IMR-90 (cell line): ENCODE measurements at regions not wholly inside any gene's neighbourhood (a gene's known extent, or its start where the extent isn't known, plus 50 kb on each side); places are given as distances from the start of the nearest gene placed in this dataset.

Experiments
- ATAC-seq: fragments of 200-7000 bp; cut with Tn5 transposase; 2 replicates; pipeline ENCODE4 v1.9.1; 2020; ENCODE audit warnings: low read depth, mild to moderate bottlenecking, moderate library complexity
- BruUV-seq: library from RNA; stranded (reverse); fragments of 400-500 nt; replicated peaks from 2 replicates; lab custom pipeline; 2021; lab: Mats Ljungman, UMichigan
- CTCF ChIA-PET: fragments of 300-600 bp; formaldehyde crosslinking; extraction: SDS; loops from one replicate; lab custom pipeline; 2021; ENCODE audit warnings: antibody characterized with exemption; lab: Yijun Ruan, JAX
- POLR2A ChIA-PET: fragments of 300-600 bp; sonication (Branson Sonifier 250); formaldehyde crosslinking; loops from one replicate; lab custom pipeline; 2022; ENCODE audit warnings: antibody characterized with exemption; ENCODE audit not compliant: unreplicated experiment; lab: Charles Lee
- DNase-seq: peaks from one replicate; pipeline ENCODE4 v3.0.0; 2013
- H2AFZ ChIP-seq: replicated peaks from 2 replicates; pipeline ENCODE3; 2013; ENCODE audit warnings: low read length, mild to moderate bottlenecking; ENCODE audit not compliant: poor library complexity
- H2AK5ac ChIP-seq: 2 replicates; pipeline ENCODE4 v1.6.1; 2013; ENCODE audit warnings: low read depth, low read length, inconsistent platforms
- H2AK9ac ChIP-seq: replicated peaks from 2 replicates; pipeline ENCODE3; 2013; ENCODE audit warnings: mild to moderate bottlenecking, low read depth, low read length, moderate library complexity; ENCODE audit not compliant: poor library complexity
- H2BK120ac ChIP-seq: 2 replicates; pipeline ENCODE4 v1.6.1; 2013; ENCODE audit warnings: low read depth, low read length, inconsistent platforms
- H2BK15ac ChIP-seq: 3 replicates; pipeline ENCODE4 v1.6.1; 2013; ENCODE audit warnings: low read depth, low read length, inconsistent platforms
- H2BK20ac ChIP-seq: 2 replicates; pipeline ENCODE4 v1.6.1; 2013; ENCODE audit warnings: low read depth, mild to moderate bottlenecking, inconsistent platforms, low read length, moderate library complexity
- H2BK5ac ChIP-seq: 2 replicates; pipeline ENCODE4 v1.6.1; 2013; ENCODE audit warnings: mild to moderate bottlenecking, low read depth, low read length, inconsistent platforms; ENCODE audit not compliant: poor library complexity, severe bottlenecking
- H3K14ac ChIP-seq: replicated peaks from 2 replicates; pipeline ENCODE4 v1.6.1; 2013; ENCODE audit warnings: low read depth, low read length, inconsistent platforms
- H3K18ac ChIP-seq: 2 replicates; pipeline ENCODE4 v1.6.1; 2013; ENCODE audit warnings: low read depth, low read length, control low read depth
- H3K23ac ChIP-seq: 2 replicates; pipeline ENCODE4 v1.6.1; 2013; ENCODE audit warnings: low read depth, low read length, inconsistent platforms
- H3K27ac ChIP-seq: 2 replicates; pipeline ENCODE4 v1.5.1; 2013; ENCODE audit warnings: mild to moderate bottlenecking, control low read depth, low read length; ENCODE audit not compliant: insufficient read depth
- H3K27me3 ChIP-seq: 2 replicates; pipeline ENCODE4 v1.6.1; 2013; ENCODE audit warnings: low read length; ENCODE audit not compliant: control insufficient read depth, insufficient read depth
- H3K36me3 ChIP-seq: 2 replicates; pipeline ENCODE4 v1.6.1; 2013; ENCODE audit warnings: low read length, mixed read lengths; ENCODE audit not compliant: control insufficient read depth, insufficient read depth
- H3K4ac ChIP-seq: 2 replicates; pipeline ENCODE4 v1.6.1; 2013; ENCODE audit warnings: low read depth, low read length, inconsistent platforms
- H3K4me1 ChIP-seq: 2 replicates; pipeline ENCODE4 v1.6.1; 2013; ENCODE audit warnings: low read length, mixed read lengths; ENCODE audit not compliant: control insufficient read depth, insufficient read depth
- H3K4me2 ChIP-seq: 2 replicates; pipeline ENCODE4 v1.6.1; 2013; ENCODE audit warnings: low read depth, mild to moderate bottlenecking, control low read depth, low read length, moderate library complexity
- H3K4me3 ChIP-seq: 2 replicates; pipeline ENCODE4 v1.5.1; 2013; ENCODE audit warnings: low read depth, mild to moderate bottlenecking, control low read depth, low read length, moderate library complexity; ENCODE audit not compliant: insufficient read depth
- H3K56ac ChIP-seq: 2 replicates; pipeline ENCODE4 v1.6.1; 2013; ENCODE audit warnings: low read length, inconsistent platforms; ENCODE audit not compliant: insufficient read depth; ENCODE audit errors: extremely low read depth
- H3K79me1 ChIP-seq, 2 experiments: 2 replicates each; pipeline ENCODE4 v1.6.1; 2013; ENCODE audit warnings: low read length in 2 of 2, inconsistent platforms in 1 of 2, low read depth in 1 of 2
- H3K9ac ChIP-seq: 2 replicates; pipeline ENCODE4 v1.6.1; 2013; ENCODE audit warnings: low read depth, low read length, control low read depth
- H3K9me1 ChIP-seq: 2 replicates; pipeline ENCODE4 v1.6.1; 2013; ENCODE audit warnings: low read length, inconsistent platforms; ENCODE audit not compliant: insufficient read depth
- H3K9me3 ChIP-seq: 2 replicates; pipeline ENCODE4 v1.6.1; 2013; ENCODE audit warnings: low read length; ENCODE audit not compliant: control insufficient read depth, insufficient read depth
- H4K20me1 ChIP-seq: 2 replicates; pipeline ENCODE4 v1.6.1; 2013; ENCODE audit warnings: low read length, inconsistent platforms; ENCODE audit not compliant: insufficient read depth
- H4K5ac ChIP-seq: 2 replicates; pipeline ENCODE4 v1.6.1; 2013; ENCODE audit warnings: mild to moderate bottlenecking, low read depth, low read length, control low read depth
- H4K8ac ChIP-seq, 2 experiments: 2 replicates each; pipeline ENCODE4 v1.6.1; 2013; ENCODE audit warnings: low read depth in 2 of 2, low read length in 2 of 2, control low read depth in 1 of 2, inconsistent platforms in 1 of 2
- H4K91ac ChIP-seq: 2 replicates; pipeline ENCODE4 v1.6.1; 2013; ENCODE audit warnings: low read depth, low read length, inconsistent platforms; ENCODE audit not compliant: insufficient read depth
- BHLHE40 ChIP-seq: fragments of 150-350 bp; IDR thresholded peaks from 2 replicates; pipeline ENCODE4 v1.6.1; 2016; ENCODE audit warnings: mild to moderate bottlenecking, low read depth, low read length
- CHD1 ChIP-seq: IDR thresholded peaks from 2 replicates; pipeline ENCODE4 v1.6.1; 2012; ENCODE audit warnings: low read depth, low read length, improper control_type of control experiment
- CTCF ChIP-seq: conservative IDR thresholded peaks from 2 replicates; pipeline ENCODE4 v1.5.1; 2012; ENCODE audit warnings: mild to moderate bottlenecking, low read depth, low read length, improper control_type of control experiment
- ELK1 ChIP-seq: fragments of 150-350 bp; IDR thresholded peaks from 2 replicates; pipeline ENCODE4 v1.6.1; 2016; ENCODE audit warnings: low read depth, mild to moderate bottlenecking, low read length, moderate library complexity, borderline replicate concordance
- MAZ ChIP-seq: IDR thresholded peaks from 2 replicates; pipeline ENCODE4 v1.6.1; 2012; ENCODE audit warnings: low read depth, mild to moderate bottlenecking, low read length, improper control_type of control experiment, moderate library complexity, borderline replicate concordance
- MXI1 ChIP-seq: IDR thresholded peaks from 2 replicates; pipeline ENCODE4 v1.6.1; 2012; ENCODE audit warnings: low read depth, mild to moderate bottlenecking, low read length, moderate library complexity, borderline replicate concordance
- RCOR1 ChIP-seq: IDR thresholded peaks from 2 replicates; pipeline ENCODE4 v1.6.1; 2012; ENCODE audit warnings: mild to moderate bottlenecking, low read length, improper control_type of control experiment; ENCODE audit not compliant: insufficient replicate concordance
- RFX5 ChIP-seq: IDR thresholded peaks from 2 replicates; pipeline ENCODE4 v1.8.0; 2012; ENCODE audit warnings: low read depth, mild to moderate bottlenecking, low read length, moderate library complexity
- SMC3 ChIP-seq: fragments of 150-350 bp; IDR thresholded peaks from 2 replicates; pipeline ENCODE4 v1.6.1; 2016; ENCODE audit warnings: low read depth, mild to moderate bottlenecking, antibody characterized with exemption, low read length, moderate library complexity
- WGBS, 2 experiments: methylation state at CpG; one replicate each; pipeline versions ENCODE4 v1.1.5 to v1.1.7; 2013; ENCODE audit warnings: missing lambda C conversion rate in 2 of 2; ENCODE audit not compliant: insufficient read length in 1 of 2; ENCODE audit errors: extremely low coverage in 2 of 2; 5-methylcytosine and 5-hydroxymethylcytosine counted together
- dilution Hi-C: fragments of 300-500 bp; cut with HindIII; formaldehyde crosslinking; loops from one replicate; pipeline ENCODE4 v1.14.3; 2018; ENCODE audit warnings: low sequenced_read_pairs; ENCODE audit not compliant: unreplicated experiment
- in situ Hi-C: fragments of 300-500 bp; cut with MboI; formaldehyde crosslinking; loops from 3 replicates; pipeline ENCODE4 v1.14.3; 2019; ENCODE audit warnings: low sequenced_read_pairs, inconsistent platforms, mixed read lengths
- intact Hi-C: fragments of 100-400 bp; cut with micrococcal nuclease; formaldehyde crosslinking; loops from 2 replicates; pipeline ENCODE4 v1.10.0; 2022

GRCh38 chr4:185895866-185896265 lies 83.9 kb upstream of the SORBS2 start:
- no peak overlapping the region for H2BK15ac ChIP-seq
- no peak overlapping the region for H3K9ac ChIP-seq
- H3K27ac ChIP-seq, result no peak overlapping the region
- no peaks in the 10 kb centered on the region for H3K36me3 ChIP-seq
- H2BK20ac ChIP-seq, result no peak overlapping the region
- TF ChIP-seq CTCF, result no peak
- TF ChIP-seq BHLHE40, result no peak
- no peak for TF ChIP-seq RFX5
- no peak for TF ChIP-seq SMC3
- TF ChIP-seq RCOR1, result no peak
- TF ChIP-seq MXI1, result no peak
- no peak for TF ChIP-seq ELK1
- no peak for TF ChIP-seq MAZ
- TF ChIP-seq CHD1, result no peak
- DNase-seq (no peak), ATAC-seq (no peak)
- no peaks in the 10 kb centered on the region for H3K9me1 ChIP-seq
- H2BK120ac ChIP-seq, result no peak overlapping the region
- no peak overlapping the region for H3K4me3 ChIP-seq
- H3K9me3 ChIP-seq, result peaks cover 3% of the 10 kb centered on the region
- H3K79me1 ChIP-seq, result no peaks in the 10 kb centered on the region
- no peak overlapping the region for H3K56ac ChIP-seq
- no peak overlapping the region for H3K23ac ChIP-seq
- no peak overlapping the region for H4K8ac ChIP-seq
- no peak overlapping the region for H2BK5ac ChIP-seq
- dilution Hi-C loops (no loop called here), intact Hi-C loops (no loop called here), in situ Hi-C loops (no loop called here)
- POLR2A ChIA-PET, result no interaction called here
- H4K20me1 ChIP-seq, result no peaks in the 10 kb centered on the region
- H2AFZ ChIP-seq, result no peak overlapping the region
- no peak overlapping the region for H4K5ac ChIP-seq
- no peak overlapping the region for H2AK9ac ChIP-seq
- CTCF ChIA-PET, result interaction anchor here (0.6 kb wide), 1 partner anchor 629 kb away, joined by 4 read pairs; no protein-coding TSS in a partner anchor
- H3K14ac ChIP-seq, result no peak overlapping the region
- no peak overlapping the region for H4K91ac ChIP-seq
- no peak overlapping the region for H3K4ac ChIP-seq
- no CpG with 5 or more reads among the region's 3 CpGs for WGBS, 2 experiments
- no peaks in the 10 kb centered on the region for H3K4me1 ChIP-seq
- H3K4me2 ChIP-seq, result no peak overlapping the region
- H3K27me3 ChIP-seq, result peaks cover 33% of the 10 kb centered on the region
- no peak overlapping the region for H2AK5ac ChIP-seq
- H3K18ac ChIP-seq, result no peak overlapping the region
- no TSS peak for BruUV-seq
